NCI-H2029 (cell line): ENCODE measurements at regions not wholly inside any gene's neighbourhood (a gene's known extent, or its start where the extent isn't known, plus 50 kb on each side); places are given as distances from the start of the nearest gene placed in this dataset.
"Not testable (repeated sequence)": the region's sequence is repeated elsewhere in the genome, so short reads cannot be mapped to it uniquely, and the experiment has no call there.

Experiments used
- DNase-seq: peaks from one replicate; lab custom pipeline; 2025; lab: John Stamatoyannopoulos, UW

- DNase-seq, result no peak
Measured at GRCh38 chr22:47310601-47311000, 548.2 kb downstream of the TBC1D22A start.

DNA sequence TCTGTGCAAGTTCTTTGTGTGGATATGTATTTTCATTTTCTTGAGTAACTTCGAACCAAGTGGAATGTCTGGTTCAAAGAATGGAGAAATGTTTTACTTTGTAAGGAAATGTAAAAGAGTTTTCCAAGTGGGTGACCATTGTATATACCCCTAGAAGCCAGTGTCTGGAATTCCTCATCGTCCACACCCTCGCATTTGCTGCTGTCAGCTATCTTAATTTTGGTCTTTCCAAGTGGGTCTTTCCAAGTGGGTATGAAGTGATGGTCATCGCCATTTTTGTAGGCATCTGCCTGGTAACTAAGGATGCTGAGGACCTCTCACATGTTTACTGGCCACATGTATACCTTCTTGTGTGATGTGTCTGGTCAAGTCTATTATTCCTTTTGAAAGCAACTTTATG is 547.5 kb downstream of the TBC1D22A start:
- DNase-seq, result no peak

DNA sequence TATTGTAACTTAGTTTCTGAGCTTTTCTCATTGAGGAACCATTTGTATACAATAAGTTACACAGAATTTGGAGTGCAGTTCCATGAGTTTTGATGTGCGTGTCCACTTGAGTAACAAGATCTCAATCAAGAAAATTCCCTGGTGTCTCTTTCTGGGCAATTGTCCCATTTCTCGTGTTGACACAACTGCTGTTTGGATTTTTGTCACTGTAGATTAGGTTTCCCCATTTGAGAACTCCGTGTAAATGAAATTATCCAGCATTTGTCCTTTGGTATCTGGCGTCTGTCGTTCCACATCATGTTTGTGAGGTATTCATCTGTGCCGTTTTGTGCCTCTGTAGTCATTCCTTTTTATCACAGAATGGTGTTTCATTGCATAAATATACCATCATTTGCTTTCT is 547.0 kb downstream of the TBC1D22A start:
- no peak for DNase-seq

GRCh38 chr22:47308886-47309285 is 546.4 kb downstream of the TBC1D22A start:
- no peak for DNase-seq

DNA sequence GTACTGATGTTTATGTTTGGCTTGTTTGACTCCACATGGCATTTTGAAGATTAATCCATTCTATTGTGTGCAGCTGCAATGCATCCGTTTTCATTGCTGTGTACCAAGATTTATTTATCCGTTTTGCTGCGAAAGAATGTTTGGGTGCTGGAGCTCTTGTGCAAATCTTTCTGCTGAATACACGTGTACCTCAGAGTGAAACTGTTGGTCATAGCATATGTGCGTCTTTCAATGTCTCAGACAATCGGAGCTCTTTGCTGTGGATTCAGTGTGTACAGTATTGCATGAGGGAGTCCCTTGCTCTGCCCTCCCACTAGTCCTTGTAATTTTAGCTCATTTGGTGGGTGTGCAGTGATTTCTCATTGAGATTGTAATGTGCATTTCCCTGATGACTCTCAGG is 545.4 kb downstream of the TBC1D22A start:
- no peak for DNase-seq

- no peak for DNase-seq
Measured at GRCh38 chr22:47307326-47307725, 544.9 kb downstream of the TBC1D22A start.

GRCh38 chr22:47304854-47305253 is 542.4 kb downstream of the TBC1D22A start:
- DNase-seq, result no peak

DNA sequence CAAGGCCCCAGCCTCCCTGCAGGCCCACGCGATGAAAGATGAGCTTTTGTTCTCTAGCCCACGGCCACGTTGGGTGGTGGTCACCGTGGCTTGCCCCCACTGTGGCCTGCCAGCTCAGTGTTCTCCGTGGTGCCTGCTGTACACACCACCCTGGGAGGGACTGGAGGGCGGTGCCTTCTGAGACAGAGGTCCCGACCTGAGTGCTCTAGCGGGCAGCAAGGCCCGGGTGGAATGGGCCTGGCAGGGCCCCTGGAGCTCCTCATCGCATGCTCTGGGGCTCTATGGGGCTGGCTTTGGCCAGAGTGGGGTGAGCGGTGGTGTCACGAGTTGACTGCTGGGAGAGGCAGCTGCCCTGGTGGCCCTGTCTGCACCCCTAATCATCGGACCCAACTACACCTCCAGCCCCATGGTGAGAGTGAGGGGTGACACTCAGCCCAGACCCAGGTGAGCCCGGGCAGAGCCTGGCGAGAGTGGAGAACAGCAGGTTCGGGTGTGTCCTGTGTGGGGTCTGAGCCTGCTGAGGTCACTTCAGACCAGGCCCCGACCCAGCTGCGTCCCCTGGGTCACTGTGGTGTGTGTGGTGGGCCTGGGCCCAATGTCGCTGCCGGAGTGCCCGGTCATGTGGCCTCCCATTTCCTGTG is 541.9 kb downstream of the TBC1D22A start:
- no peak for DNase-seq

DNA sequence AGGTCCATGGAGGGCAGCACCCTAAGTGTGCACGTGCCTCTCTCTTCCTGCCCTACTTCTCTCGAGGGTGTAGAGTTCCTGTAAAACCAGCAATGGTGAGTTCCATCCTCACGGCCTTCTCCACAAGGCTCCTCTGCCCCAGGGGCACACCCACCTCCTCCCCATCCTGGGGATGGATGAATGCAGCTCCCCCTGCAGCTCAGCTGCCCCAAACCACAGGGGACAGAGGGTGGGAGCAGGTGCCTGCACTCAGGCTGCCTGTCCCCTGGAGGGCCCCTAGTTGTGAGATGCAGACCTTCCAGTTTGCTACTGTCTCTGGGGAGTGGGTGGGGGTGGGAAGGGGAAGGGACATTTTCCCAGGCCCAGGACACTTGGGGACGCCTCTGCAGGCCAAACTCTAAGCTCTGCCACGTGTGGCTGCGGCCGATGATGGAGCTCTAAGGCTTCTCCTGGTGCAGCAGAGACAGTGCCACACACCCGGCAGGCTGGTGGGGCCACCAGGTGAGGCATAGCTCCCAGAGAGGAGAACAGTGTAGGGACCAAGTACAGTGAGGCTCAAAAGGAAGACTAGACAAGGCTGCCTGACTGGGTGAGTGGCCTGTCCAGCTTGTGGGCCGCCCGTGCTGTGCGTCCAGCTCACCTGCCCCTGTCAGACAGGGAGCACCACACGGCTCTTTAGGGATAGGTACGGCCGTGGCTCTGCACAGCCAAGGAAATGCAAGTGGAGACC is 540.9 kb downstream of the TBC1D22A start:
- no peak for DNase-seq

DNA sequence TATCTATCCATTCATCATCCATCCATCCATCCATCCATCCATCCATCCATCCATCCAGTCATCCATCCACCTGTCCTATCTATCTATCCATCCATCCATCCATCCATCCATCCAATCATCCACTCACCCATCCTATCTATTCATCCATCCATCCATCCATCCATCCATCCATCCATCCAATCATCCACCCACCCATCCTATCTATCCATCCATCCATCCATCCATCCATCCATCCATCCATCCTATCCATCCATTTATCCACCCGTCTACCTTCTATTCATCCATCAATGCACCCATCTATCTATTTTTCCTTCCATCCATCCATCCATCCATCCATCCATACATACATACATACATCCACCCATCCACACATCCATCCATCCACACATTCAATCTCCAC is 540.1 kb downstream of the TBC1D22A start:
- DNase-seq, result not testable (repeated sequence)

GRCh38 chr22:47301820-47302475 is 539.5 kb downstream of the TBC1D22A start:
- DNase-seq, result no peak

- DNase-seq, result no peak
Measured at GRCh38 chr22:47300698-47301405, 538.4 kb downstream of the TBC1D22A start.

- no peak for DNase-seq
Measured at GRCh38 chr22:47299863-47300697, 537.6 kb downstream of the TBC1D22A start.

GRCh38 chr22:47299211-47299862 is 536.9 kb downstream of the TBC1D22A start:
- DNase-seq, result no peak

- DNase-seq, result no peak
Measured at GRCh38 chr22:47298017-47298785, 535.8 kb downstream of the TBC1D22A start.

DNA sequence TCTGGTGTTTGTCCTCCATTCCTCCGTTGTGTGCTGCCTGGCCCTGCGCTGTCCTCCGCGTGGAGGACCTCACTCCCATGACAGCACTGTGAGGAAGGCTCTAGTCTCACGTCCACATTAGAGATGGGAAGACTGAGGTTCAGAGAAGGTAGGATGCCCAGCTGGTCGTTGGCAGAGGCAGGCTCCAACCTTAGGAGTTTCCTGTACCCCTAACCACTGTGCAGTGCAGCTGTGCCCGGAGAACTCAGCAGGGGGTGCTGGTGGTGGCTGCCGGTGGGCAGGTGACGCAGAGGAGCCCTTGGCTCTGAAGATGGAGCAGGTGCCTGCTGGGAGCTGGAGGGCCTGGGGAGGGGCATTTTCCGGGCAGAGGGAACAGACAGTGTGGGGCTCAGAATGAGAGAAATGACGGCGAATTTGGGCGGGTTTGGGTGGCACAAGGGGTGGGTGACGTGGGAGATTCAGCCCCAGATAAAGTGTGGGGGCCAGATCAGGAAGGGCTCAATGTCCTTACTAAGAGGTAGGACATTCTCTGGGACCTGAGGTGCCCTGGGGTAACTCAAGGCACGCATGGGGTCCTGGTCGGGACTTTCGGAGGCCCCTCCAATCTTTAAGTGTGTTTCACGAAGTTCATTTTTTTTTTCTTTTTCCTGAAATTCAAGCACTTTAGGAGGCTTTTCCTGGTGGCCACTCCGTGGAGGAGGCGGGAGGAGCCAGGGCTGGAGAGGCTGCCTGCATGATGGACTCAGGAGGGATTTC is 535.0 kb downstream of the TBC1D22A start:
- DNase-seq, result no peak

- DNase-seq, result no peak
Measured at GRCh38 chr22:47296405-47297260, 534.2 kb downstream of the TBC1D22A start.

DNA sequence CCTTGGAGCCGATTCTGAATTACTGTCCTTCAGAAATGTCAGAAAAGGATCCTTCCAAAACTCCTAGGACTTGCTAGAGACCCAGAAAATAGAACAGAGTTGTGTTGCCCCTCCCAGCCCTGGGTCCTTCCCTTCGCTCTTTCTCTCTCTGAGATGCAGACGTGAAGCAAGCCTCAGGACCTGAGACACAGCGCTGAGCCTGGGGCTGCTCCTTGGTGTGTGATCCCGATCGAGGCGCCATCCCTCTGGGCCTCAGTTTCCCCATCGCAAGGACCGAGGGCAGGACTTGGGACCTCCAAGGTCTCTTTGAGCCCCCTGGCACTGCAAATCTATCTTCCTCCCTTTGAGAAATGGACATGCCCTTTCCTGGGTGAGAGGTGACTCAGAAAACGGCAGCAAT is 533.5 kb downstream of the TBC1D22A start:
- DNase-seq, result no peak
